ENCODE measurements at regions not wholly inside any gene's neighbourhood (a gene's known extent, or its start where the extent isn't known, plus 50 kb on each side); places are given as distances from the start of the nearest gene placed in this dataset.

DNA sequence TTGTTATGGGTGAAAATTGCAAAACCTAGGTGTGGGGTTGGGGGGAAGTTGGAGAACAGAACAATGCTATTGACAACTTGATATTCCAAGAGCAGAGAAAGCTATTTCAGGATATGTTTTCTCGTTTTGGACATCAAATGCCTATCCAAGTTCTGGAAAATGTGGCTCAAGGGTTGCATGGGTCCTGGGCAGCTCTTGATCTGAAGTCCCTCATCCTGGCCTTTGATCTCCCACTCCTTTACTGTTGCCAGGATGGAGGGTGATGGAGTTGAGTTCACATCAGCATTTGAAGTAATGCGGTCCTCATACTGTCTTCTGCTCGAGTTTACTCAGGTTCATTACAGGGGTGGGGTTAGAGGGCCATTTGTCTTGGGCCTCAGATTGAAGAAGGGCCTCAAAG, 76.9 kb upstream of the RPS23 start:
- TF ChIP-seq, protein P1, sequence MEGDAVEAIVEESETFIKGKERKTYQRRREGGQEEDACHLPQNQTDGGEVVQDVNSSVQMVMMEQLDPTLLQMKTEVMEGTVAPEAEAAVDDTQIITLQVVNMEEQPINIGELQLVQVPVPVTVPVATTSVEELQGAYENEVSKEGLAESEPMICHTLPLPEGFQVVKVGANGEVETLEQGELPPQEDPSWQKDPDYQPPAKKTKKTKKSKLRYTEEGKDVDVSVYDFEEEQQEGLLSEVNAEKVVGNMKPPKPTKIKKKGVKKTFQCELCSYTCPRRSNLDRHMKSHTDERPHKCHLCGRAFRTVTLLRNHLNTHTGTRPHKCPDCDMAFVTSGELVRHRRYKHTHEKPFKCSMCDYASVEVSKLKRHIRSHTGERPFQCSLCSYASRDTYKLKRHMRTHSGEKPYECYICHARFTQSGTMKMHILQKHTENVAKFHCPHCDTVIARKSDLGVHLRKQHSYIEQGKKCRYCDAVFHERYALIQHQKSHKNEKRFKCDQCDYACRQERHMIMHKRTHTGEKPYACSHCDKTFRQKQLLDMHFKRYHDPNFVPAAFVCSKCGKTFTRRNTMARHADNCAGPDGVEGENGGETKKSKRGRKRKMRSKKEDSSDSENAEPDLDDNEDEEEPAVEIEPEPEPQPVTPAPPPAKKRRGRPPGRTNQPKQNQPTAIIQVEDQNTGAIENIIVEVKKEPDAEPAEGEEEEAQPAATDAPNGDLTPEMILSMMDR (conservative IDR thresholded peaks at IDR 0.05; ENCODE audit: low read depth, low read length) = no peak
- TF ChIP-seq EZH2 (IDR thresholded peaks at IDR 0.05; ENCODE audit: borderline replicate concordance, low read depth, low read length, poor library complexity, severe bottlenecking) = no peak

All from A673 (cell line).